NCI-H187 (cell line): ENCODE measurements at regions not wholly inside any gene's neighbourhood (a gene's known extent, or its start where the extent isn't known, plus 50 kb on each side); places are given as distances from the start of the nearest gene placed in this dataset.
"Not testable (repeated sequence)": the region's sequence is repeated elsewhere in the genome, so short reads cannot be mapped to it uniquely, and the experiment has no call there.

Experiments
- DNase-seq, 2 experiments: peaks; one replicate each; lab custom pipeline; 2025; lab: John Stamatoyannopoulos, UW

GRCh38 chr19:20388706-20389225, 176.8 kb downstream of the ZNF737 start:
- DNase-seq: no peak

GRCh38 chr19:20385061-20385460, 180.5 kb downstream of the ZNF737 start:
- no peak for DNase-seq

- no peak for DNase-seq
Observed at GRCh38 chr19:20371911-20372310, 193.7 kb downstream of the ZNF737 start.

GRCh38 chr19:20371304-20371703, 194.3 kb downstream of the ZNF737 start:
- not testable (repeated sequence) for DNase-seq

GRCh38 chr19:20367811-20368294, 197.7 kb downstream of the ZNF737 start:
- peak in 1 of 2 experiments; percentile 20 for DNase-seq

- DNase-seq: no peak
Observed at GRCh38 chr19:20365146-20365545, 198.1 kb downstream of the ZNF486 start.

GRCh38 chr19:20359933-20360720, 193.1 kb downstream of the ZNF486 start:
- no peak for DNase-seq

- not testable (repeated sequence) for DNase-seq
Observed at GRCh38 chr19:20358841-20359465, 191.9 kb downstream of the ZNF486 start.

- no peak for DNase-seq
Observed at GRCh38 chr19:20357921-20358320, 190.9 kb downstream of the ZNF486 start.

- DNase-seq: no peak
Observed at GRCh38 chr19:20351244-20351643, 184.2 kb downstream of the ZNF486 start.

GRCh38 chr19:20349206-20349605, 182.2 kb downstream of the ZNF486 start:
- DNase-seq: no peak

GRCh38 chr19:20339444-20339843, 172.4 kb downstream of the ZNF486 start:
- no peak for DNase-seq

GRCh38 chr19:20334760-20335159, 167.7 kb downstream of the ZNF486 start:
- no peak for DNase-seq

GRCh38 chr19:20333508-20333907, 166.5 kb downstream of the ZNF486 start:
- no peak for DNase-seq

- no peak for DNase-seq
Observed at GRCh38 chr19:20325151-20325550, 158.1 kb downstream of the ZNF486 start.

GRCh38 chr19:20321139-20321763, 154.2 kb downstream of the ZNF486 start:
- no peak for DNase-seq

GRCh38 chr19:20320191-20320590, 153.2 kb downstream of the ZNF486 start:
- no peak for DNase-seq

GRCh38 chr19:20318616-20319015, 151.6 kb downstream of the ZNF486 start:
- DNase-seq: no peak

- no peak for DNase-seq
Observed at GRCh38 chr19:20315543-20315942, 148.5 kb downstream of the ZNF486 start.

GRCh38 chr19:20313894-20314293, 146.9 kb downstream of the ZNF486 start:
- DNase-seq: no peak

- no peak for DNase-seq
Observed at GRCh38 chr19:20307127-20307526, 140.1 kb downstream of the ZNF486 start.

GRCh38 chr19:20296314-20296713, 129.3 kb downstream of the ZNF486 start:
- DNase-seq: not testable (repeated sequence)

GRCh38 chr19:20294181-20294580, 127.2 kb downstream of the ZNF486 start:
- DNase-seq: no peak
